ENCODE measurements at regions not wholly inside any gene's neighbourhood (a gene's known extent, or its start where the extent isn't known, plus 50 kb on each side); places are given as distances from the start of the nearest gene placed in this dataset.

- no peak for DNase-seq (ENCODE audit: low spot score)
Observed at GRCh38 chr20:51876313-51876940, 74.1 kb upstream of the SALL4 start.

DNA sequence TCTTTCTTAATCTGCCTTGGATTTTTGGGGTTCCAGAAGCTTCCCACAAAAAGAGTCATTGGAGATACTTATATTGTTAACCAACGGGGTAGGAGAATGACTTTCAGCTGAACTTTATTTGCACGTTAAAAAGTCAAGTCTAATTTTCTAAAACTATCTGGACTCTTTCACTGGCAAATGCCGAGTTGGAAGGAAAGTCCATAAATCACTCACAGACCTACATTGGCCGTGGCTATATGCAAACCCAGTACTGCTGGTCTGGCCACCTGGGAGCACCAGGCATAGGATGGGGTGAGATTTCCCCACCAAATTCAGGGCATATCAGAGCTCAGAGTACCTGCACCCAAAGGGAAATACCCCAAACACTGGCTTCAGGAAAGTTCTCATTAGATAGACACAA lies 71.3 kb upstream of the SALL4 start:
- DNase-seq (ENCODE audit: low spot score): no peak

- DNase-seq (ENCODE audit: low spot score): no peak
Observed at GRCh38 chr20:51871943-51872342, 69.6 kb upstream of the SALL4 start.

DNA sequence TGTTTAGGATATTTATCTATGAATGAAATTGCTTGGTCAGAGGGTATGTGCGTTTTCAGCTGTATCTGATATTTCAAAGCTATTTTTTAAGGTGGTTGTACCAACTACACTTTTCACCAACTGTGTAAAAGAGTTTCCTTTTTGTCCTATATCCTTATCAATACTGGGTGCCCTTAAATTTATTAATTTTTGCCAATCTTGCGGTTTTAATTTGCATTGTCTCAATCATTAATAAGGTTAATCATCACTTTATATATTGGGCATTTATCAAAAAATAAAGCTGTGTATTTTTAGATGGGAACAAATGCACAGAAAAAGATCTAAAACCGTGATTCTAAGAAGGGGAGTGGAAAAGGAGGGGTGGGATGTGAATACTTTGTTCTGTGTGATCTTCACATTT lies 66.7 kb upstream of the SALL4 start:
- DNase-seq (ENCODE audit: low spot score): no peak

DNA sequence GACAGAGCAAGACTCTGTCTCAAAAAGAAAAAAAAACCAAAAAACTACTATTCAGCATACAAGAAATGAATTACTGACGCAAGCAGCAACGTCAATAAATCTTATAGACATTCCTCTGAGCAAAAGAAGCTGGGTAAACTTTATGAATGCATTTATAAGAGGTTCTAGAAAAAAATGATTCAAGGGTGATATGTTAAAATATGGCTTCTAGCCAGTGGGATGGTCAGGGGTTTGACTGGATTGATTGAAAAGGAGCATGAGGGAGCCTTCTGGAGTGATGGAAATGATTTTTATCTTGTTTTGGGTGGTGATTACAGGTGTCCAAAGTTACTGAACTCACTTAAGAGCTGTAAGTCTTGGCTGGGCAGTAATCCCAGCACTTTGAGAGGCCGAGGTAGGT lies 64.9 kb upstream of the SALL4 start:
- DNase-seq (ENCODE audit: low spot score): no peak

DNA sequence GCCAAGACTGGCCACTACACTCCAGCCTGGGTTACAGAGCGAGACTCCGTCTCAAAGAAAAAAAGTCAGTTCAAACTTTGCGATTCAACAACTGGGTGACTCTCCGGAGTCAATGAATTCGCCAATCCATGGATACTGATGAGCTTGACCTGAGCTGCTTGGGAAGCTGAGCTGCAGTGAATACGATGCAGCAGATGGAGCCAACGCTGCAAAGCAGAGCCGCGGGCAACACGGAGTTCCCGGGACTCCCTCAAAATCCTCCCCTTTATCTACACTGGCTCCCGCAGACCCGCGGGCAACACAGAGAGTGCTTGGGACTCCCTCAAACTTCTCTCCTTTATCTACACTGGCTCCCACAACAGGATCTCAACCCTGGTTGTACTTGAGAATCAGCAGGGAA lies 62.6 kb upstream of the SALL4 start:
- DNase-seq (ENCODE audit: low spot score): no peak

GRCh38 chr20:51862796-51863195 lies 60.5 kb upstream of the SALL4 start:
- DNase-seq (ENCODE audit: low spot score): no peak

DNA sequence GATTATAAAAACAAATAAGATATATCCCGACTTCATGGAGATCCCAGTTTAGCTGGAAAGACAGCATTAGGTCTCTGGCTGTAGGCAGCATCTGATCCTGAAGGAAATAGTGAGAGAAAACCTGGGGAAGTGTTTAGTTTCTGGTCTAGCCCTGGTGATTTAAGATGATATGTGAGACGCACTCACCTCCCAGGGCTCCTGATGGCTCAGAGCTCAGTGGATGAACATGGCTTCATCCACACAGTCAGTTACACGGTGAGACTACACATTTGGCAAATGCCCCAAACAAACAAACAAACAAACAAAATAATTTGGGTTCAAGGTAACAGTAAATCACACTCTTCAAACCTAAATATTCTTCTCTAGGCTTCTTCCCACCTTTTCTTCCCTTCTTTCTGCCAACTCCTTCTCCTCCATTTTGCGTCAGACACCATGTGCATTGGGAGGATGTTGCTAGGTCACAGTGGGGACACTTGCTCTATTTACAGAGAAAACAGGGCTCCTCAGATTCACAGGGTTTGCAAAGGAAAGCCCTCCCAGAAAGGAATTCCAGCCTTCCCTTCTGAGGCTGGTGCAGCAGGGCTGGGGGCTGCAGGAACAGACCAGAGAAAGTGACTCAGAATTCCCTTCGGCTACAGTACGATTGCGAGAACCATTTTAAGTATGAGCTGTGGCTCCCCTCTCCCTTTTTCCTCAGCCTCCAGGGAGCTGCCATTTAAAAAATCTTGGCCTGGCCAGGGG lies 59.6 kb upstream of the SALL4 start:
- no peak for DNase-seq (ENCODE audit: low spot score)

GRCh38 chr20:51860111-51860882 lies 58.0 kb upstream of the SALL4 start:
- DNase-seq (ENCODE audit: low spot score): no peak

DNA sequence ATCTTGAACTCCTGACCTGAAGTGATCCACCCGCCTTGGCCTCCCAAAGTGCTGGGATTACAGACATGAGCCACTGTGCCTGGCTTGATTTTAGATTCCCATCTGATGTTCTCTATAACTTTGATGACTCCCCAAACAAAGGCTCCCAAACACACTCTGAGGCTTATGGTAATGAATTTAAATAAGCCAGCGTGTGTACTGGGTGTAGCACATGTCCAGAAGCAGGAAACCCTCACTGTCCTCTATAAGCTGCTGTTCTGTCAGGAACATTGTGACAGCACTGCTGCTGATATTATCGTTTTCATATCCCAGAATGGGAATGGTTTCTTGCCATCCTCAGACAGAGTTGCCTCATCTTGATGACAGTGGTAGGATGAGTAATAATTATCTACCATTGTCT lies 54.1 kb upstream of the SALL4 start:
- no peak for DNase-seq (ENCODE audit: low spot score)

- no peak for DNase-seq (ENCODE audit: low spot score)
Observed at GRCh38 chr20:51854921-51855320, 52.6 kb upstream of the SALL4 start.
